H9 (cell line): ENCODE measurements at regions not wholly inside any gene's neighbourhood (a gene's known extent, or its start where the extent isn't known, plus 50 kb on each side); places are given as distances from the start of the nearest gene placed in this dataset.

ENCODE experiments used
- DNase-seq: peaks from one replicate; pipeline ENCODE4 v3.0.0-alpha.2; 2017
- H2AFZ ChIP-seq: one replicate; pipeline ENCODE4 v1.6.1; 2013; ENCODE audit warnings: mild to moderate bottlenecking, low read length, control low read depth, moderate library complexity
- H2AK5ac ChIP-seq: 2 replicates; pipeline ENCODE4 v1.6.1; 2013; ENCODE audit warnings: low read length, control low read depth, mixed read lengths; ENCODE audit not compliant: insufficient read length
- H2BK120ac ChIP-seq: one replicate; pipeline ENCODE4 v1.6.1; 2013; ENCODE audit warnings: low read depth, mild to moderate bottlenecking, low read length, control low read depth, inconsistent platforms; ENCODE audit not compliant: poor library complexity, severe bottlenecking
- H2BK12ac ChIP-seq: 2 replicates; pipeline ENCODE4 v1.6.1; 2013; ENCODE audit warnings: low read length, control low read depth, mixed read lengths, low read depth; ENCODE audit not compliant: insufficient read length
- H2BK15ac ChIP-seq: 2 replicates; pipeline ENCODE4 v1.6.1; 2013; ENCODE audit warnings: low read depth, low read length, control low read depth
- H2BK20ac ChIP-seq: one replicate; pipeline ENCODE4 v1.6.1; 2013; ENCODE audit warnings: low read depth, mild to moderate bottlenecking, low read length, control low read depth, inconsistent platforms; ENCODE audit not compliant: poor library complexity, severe bottlenecking
- H2BK5ac ChIP-seq: 2 replicates; pipeline ENCODE4 v1.6.1; 2013; ENCODE audit warnings: low read length, control low read depth, mixed read lengths; ENCODE audit not compliant: insufficient read length
- H3K14ac ChIP-seq: 2 replicates; pipeline ENCODE4 v1.6.1; 2013; ENCODE audit warnings: low read length, control low read depth; ENCODE audit not compliant: insufficient read depth
- H3K18ac ChIP-seq: 2 replicates; pipeline ENCODE4 v1.6.1; 2013; ENCODE audit warnings: low read depth, mild to moderate bottlenecking, mixed read lengths, low read length, control low read depth; ENCODE audit not compliant: insufficient read length
- H3K23ac ChIP-seq: 2 replicates; pipeline ENCODE4 v1.6.1; 2013; ENCODE audit warnings: low read length, control low read depth, mixed read lengths, low read depth; ENCODE audit not compliant: insufficient read length
- H3K23me2 ChIP-seq: 2 replicates; pipeline ENCODE4 v1.6.1; 2013; ENCODE audit warnings: low read depth, mild to moderate bottlenecking, mixed read lengths, low read length, control low read depth; ENCODE audit not compliant: insufficient read length, poor library complexity, severe bottlenecking
- H3K27ac ChIP-seq: 2 replicates; pipeline ENCODE4 v1.5.1; 2013; ENCODE audit warnings: low read length, control low read depth, mixed read lengths, low read depth; ENCODE audit not compliant: insufficient read length
- H3K27me3 ChIP-seq: 2 replicates; pipeline ENCODE4 v1.6.1; 2013; ENCODE audit warnings: low read length, control low read depth, inconsistent platforms; ENCODE audit not compliant: insufficient read depth
- H3K4ac ChIP-seq: 2 replicates; pipeline ENCODE4 v1.6.1; 2013; ENCODE audit warnings: low read depth, mild to moderate bottlenecking, control low read depth, inconsistent platforms, low read length, moderate library complexity
- H3K4me1 ChIP-seq: 2 replicates; pipeline ENCODE4 v1.6.1; 2013; ENCODE audit warnings: low read length, control low read depth, inconsistent platforms; ENCODE audit not compliant: insufficient read depth
- H3K4me2 ChIP-seq: 2 replicates; pipeline ENCODE4 v1.6.1; 2013; ENCODE audit warnings: low read length, control low read depth, mixed read lengths; ENCODE audit not compliant: insufficient read length, insufficient read depth
- H3K56ac ChIP-seq: 2 replicates; pipeline ENCODE4 v1.6.1; 2013; ENCODE audit warnings: low read depth, mild to moderate bottlenecking, mixed read lengths, low read length, control low read depth; ENCODE audit not compliant: insufficient read length
- H3K79me1 ChIP-seq: 2 replicates; pipeline ENCODE4 v1.6.1; 2013; ENCODE audit warnings: low read depth, mild to moderate bottlenecking, moderate library complexity, low read length, control low read depth, inconsistent platforms; ENCODE audit not compliant: insufficient read depth, poor library complexity, severe bottlenecking
- H3K79me2 ChIP-seq: 2 replicates; pipeline ENCODE4 v1.6.1; 2013; ENCODE audit warnings: low read length, control low read depth, inconsistent platforms; ENCODE audit not compliant: insufficient read depth
- H3K9ac ChIP-seq: 2 replicates; pipeline ENCODE4 v1.6.1; 2013; ENCODE audit warnings: low read length, control low read depth, mixed read lengths; ENCODE audit not compliant: insufficient read length; ENCODE audit errors: extremely low read depth
- H3K9me3 ChIP-seq: one replicate; pipeline ENCODE4 v1.6.1; 2013; ENCODE audit warnings: low read depth, low read length, inconsistent platforms; ENCODE audit not compliant: control insufficient read depth
- H3T11ph ChIP-seq: one replicate; pipeline ENCODE4 v1.6.1; 2013; ENCODE audit warnings: mild to moderate bottlenecking, low read length, control low read depth, inconsistent platforms
- H4K20me1 ChIP-seq: one replicate; pipeline ENCODE4 v1.6.1; 2013; ENCODE audit not compliant: control insufficient read depth, insufficient read length, insufficient read depth
- H4K5ac ChIP-seq: 2 replicates; pipeline ENCODE4 v1.6.1; 2013; ENCODE audit warnings: low read depth, mild to moderate bottlenecking, mixed read lengths, low read length, control low read depth; ENCODE audit not compliant: insufficient read length
- H4K8ac ChIP-seq: replicated peaks from 2 replicates; pipeline ENCODE4 v1.6.1; 2013; ENCODE audit warnings: low read length, control low read depth, mixed read lengths, low read depth; ENCODE audit not compliant: insufficient read length
- H4K91ac ChIP-seq: 2 replicates; pipeline ENCODE4 v1.6.1; 2013; ENCODE audit warnings: low read depth, mild to moderate bottlenecking, moderate library complexity, mixed read lengths, low read length, control low read depth; ENCODE audit not compliant: insufficient read length
- H3K27ac Mint-ChIP-seq, 3 experiments: 2 replicates in 2 of 3; 3 replicates in 1 of 3; pipeline ENCODE4 v1.8.0; 2020 to 2021; ENCODE audit warnings: mixed read lengths in 3 of 3, mild to moderate bottlenecking in 1 of 3, moderate library complexity in 1 of 3
- H3K27me3 Mint-ChIP-seq: 2 replicates; pipeline ENCODE4 v1.8.0; 2021; ENCODE audit warnings: low read depth, mild to moderate bottlenecking, moderate library complexity, mixed read lengths
- H3K36me3 Mint-ChIP-seq, 3 experiments: 2 replicates in 2 of 3; 3 replicates in 1 of 3; pipeline ENCODE4 v1.8.0; 2020 to 2021; ENCODE audit warnings: low read depth in 3 of 3, mixed read lengths in 3 of 3; ENCODE audit not compliant: insufficient read depth in 1 of 3
- H3K4me1 Mint-ChIP-seq, 2 experiments: 2 replicates each; pipeline ENCODE4 v1.8.0; 2020; ENCODE audit warnings: mixed read lengths in 2 of 2
- H3K4me3 Mint-ChIP-seq, 2 experiments: 2 replicates in 1 of 2; 3 replicates in 1 of 2; pipeline ENCODE4 v1.8.0; 2020 to 2021; ENCODE audit warnings: mild to moderate bottlenecking in 2 of 2, mixed read lengths in 2 of 2, moderate library complexity in 1 of 2
- H3K9me3 Mint-ChIP-seq, 2 experiments: 2 replicates in 1 of 2; 3 replicates in 1 of 2; pipeline ENCODE4 v1.8.0; 2020; ENCODE audit warnings: mild to moderate bottlenecking in 2 of 2, mixed read lengths in 2 of 2, moderate library complexity in 1 of 2
- CTCF ChIP-seq: fragments of 200-600 bp; sonication (generic); conservative IDR thresholded peaks from 3 replicates; pipeline ENCODE4 v1.8.0; 2021; ENCODE audit warnings: antibody characterized with exemption, mild to moderate bottlenecking
- WGBS: extraction: QIAGEN DNeasy Blood & Tissue Kit; methylation state at CpG from one replicate; pipeline ENCODE4 v1.1.7; 2013; ENCODE audit warnings: missing lambda C conversion rate, low lambda C conversion rate, mixed read lengths; ENCODE audit not compliant: insufficient read length; ENCODE audit errors: extremely low coverage; 5-methylcytosine and 5-hydroxymethylcytosine counted together

DNA sequence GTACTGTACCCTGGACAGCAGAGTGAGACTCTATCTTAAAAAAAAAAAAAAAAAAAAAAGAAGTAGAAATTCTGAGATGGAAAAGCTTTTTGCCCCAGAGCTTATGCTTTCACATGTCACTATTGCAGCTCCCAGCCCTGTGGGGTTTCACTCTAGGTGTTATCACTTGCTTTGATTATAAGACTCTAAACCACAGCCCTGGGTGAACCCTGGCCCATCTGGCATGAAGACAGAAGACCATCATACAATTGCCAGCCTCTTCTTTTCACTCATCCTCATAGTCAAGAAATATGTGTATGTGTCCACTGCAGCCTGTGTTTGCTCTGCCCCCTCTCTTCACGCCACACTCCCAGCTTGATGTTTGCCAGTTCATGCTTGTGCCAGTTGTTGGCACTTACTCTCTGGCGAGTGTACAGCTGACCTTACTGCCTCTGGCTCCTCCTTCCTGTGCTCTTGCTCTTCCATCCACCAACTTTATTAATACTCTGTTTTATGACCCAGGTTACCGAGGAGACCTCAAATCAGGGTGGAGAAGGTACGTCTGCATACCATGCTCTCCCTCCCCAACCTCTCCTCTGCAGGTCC lies 136.7 kb upstream of the NCK2 start:
- Mint-ChIP-seq H3K27ac (peak overlapping the region in 1 of 3 experiments; percentile 28; a peak in 1 of 7 replicates), H3K9me3 (no peaks in the 10 kb centered on the region; a peak in 1 of 5 replicates), H3K4me1 (peaks cover 36 to 37% of the 10 kb centered on the region in 2 experiments), H3K36me3 (peaks cover 0 to 5% (median 0%) of the 10 kb centered on the region in 3 experiments; a peak in 3 of 7 replicates), H3K27me3 (no peaks in the 10 kb centered on the region; the same call in 1 of the 2 replicates), H3K4me3 (no peak overlapping the region)
- H3K27ac ChIP-seq: no peak overlapping the region
- no peak overlapping the region for H2BK5ac ChIP-seq
- no peak overlapping the region for H3K14ac ChIP-seq
- H3K23ac ChIP-seq: no peak overlapping the region
- no peak overlapping the region for H2BK12ac ChIP-seq
- no peaks in the 10 kb centered on the region; the same call in 1 of the 2 replicates for H3K4me1 ChIP-seq
- no peak overlapping the region for H3K18ac ChIP-seq
- no peaks in the 10 kb centered on the region for H4K20me1 ChIP-seq
- H4K8ac ChIP-seq: no peak overlapping the region
- H2BK120ac ChIP-seq: no peak overlapping the region
- no peaks in the 10 kb centered on the region for H3K23me2 ChIP-seq
- no peak overlapping the region for H4K5ac ChIP-seq
- H4K91ac ChIP-seq: no peak overlapping the region
- H2BK15ac ChIP-seq: no peak overlapping the region
- DNase-seq: no peak
- WGBS: no CpG with 5 or more reads among the region's 4 CpGs
- H3K9me3 ChIP-seq: no peaks in the 10 kb centered on the region
- H2BK20ac ChIP-seq: no peak overlapping the region
- H3K4ac ChIP-seq: no peak overlapping the region
- no peak overlapping the region for H3K9ac ChIP-seq
- no peak overlapping the region for H3K4me2 ChIP-seq
- H3K56ac ChIP-seq: no peak overlapping the region
- H3K79me2 ChIP-seq: no peaks in the 10 kb centered on the region
- no peaks in the 10 kb centered on the region for H3K27me3 ChIP-seq
- H2AFZ ChIP-seq: no peak overlapping the region
- H2AK5ac ChIP-seq: no peak overlapping the region
- no peaks in the 10 kb centered on the region for H3K79me1 ChIP-seq
- TF ChIP-seq CTCF: no peak
- H3T11ph ChIP-seq: no peak overlapping the region
